Heart left ventricle (tissue), 13 donors: ENCODE measurements at regions not wholly inside any gene's neighbourhood (a gene's known extent, or its start where the extent isn't known, plus 50 kb on each side); places are given as distances from the start of the nearest gene placed in this dataset.

Experiments used
- POLR2A ChIP-seq, 2 donors: fragments of 450-650 bp; IDR thresholded peaks; one replicate each; pipeline ENCODE4 v1.6.1; 2017; ENCODE audit warnings: antibody characterized with exemption in 2 of 2, mild to moderate bottlenecking in 2 of 2, moderate library complexity in 2 of 2
- TF ChIP-seq, protein P1 (sequence below), 12 donors: fragments of 200-600 bp; sonication (generic) in 4 of 12; IDR thresholded peaks; one replicate each; pipeline versions ENCODE4 v1.5.0 to v1.8.0; 2018 to 2022; ENCODE audit warnings: antibody characterized with exemption in 12 of 12, mild to moderate bottlenecking in 5 of 12
- donor health status: ischemic (EF 13 %, LVEDD 7.1; RV severe dilation, severe dysfunction).
- donor health status: DM: no; HTN: yes; CAD: no.
- donor health status: DM: no; HTN: no; CAD: no.
- donor health status: ischemic (EF 25% LVEDD 6.9; RV normal size, moderate dysfunction).
- donor health status: ischemic (EF 25% LVEDD 5.7; RV mildly dilated, moderate dysfunction).
- donor health status: ischemic (EF 35%, LVEDD 5.7; RV mildly dilated, moderate dysfunction).
- donor health status: nonischemic (EF 11% LVEDD 7.7; RV severe dilation, severe dysfunction).
- donor health status: DM: yes; HTN: yes; CAD: no.
- donor health status: PGD.
- donor health status: ischemic (EF 29% LVEDD 5.4; RV normal size, mild dysfunction).
- donor health status: nonischemic (EF 23%, LVEDD 6.1; RV moderate dilation, normal function).

GRCh38 chr17:14826358-14826757, 438.8 kb downstream of the PMP22 start:
- no peak for TF ChIP-seq POLR2A (IDR thresholded peaks at IDR 0.05)
- TF ChIP-seq, protein P1, sequence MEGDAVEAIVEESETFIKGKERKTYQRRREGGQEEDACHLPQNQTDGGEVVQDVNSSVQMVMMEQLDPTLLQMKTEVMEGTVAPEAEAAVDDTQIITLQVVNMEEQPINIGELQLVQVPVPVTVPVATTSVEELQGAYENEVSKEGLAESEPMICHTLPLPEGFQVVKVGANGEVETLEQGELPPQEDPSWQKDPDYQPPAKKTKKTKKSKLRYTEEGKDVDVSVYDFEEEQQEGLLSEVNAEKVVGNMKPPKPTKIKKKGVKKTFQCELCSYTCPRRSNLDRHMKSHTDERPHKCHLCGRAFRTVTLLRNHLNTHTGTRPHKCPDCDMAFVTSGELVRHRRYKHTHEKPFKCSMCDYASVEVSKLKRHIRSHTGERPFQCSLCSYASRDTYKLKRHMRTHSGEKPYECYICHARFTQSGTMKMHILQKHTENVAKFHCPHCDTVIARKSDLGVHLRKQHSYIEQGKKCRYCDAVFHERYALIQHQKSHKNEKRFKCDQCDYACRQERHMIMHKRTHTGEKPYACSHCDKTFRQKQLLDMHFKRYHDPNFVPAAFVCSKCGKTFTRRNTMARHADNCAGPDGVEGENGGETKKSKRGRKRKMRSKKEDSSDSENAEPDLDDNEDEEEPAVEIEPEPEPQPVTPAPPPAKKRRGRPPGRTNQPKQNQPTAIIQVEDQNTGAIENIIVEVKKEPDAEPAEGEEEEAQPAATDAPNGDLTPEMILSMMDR (IDR thresholded peaks at IDR 0.05): no peak
